ENCODE measurements at regions not wholly inside any gene's neighbourhood (a gene's known extent, or its start where the extent isn't known, plus 50 kb on each side); places are given as distances from the start of the nearest gene placed in this dataset.

DNA sequence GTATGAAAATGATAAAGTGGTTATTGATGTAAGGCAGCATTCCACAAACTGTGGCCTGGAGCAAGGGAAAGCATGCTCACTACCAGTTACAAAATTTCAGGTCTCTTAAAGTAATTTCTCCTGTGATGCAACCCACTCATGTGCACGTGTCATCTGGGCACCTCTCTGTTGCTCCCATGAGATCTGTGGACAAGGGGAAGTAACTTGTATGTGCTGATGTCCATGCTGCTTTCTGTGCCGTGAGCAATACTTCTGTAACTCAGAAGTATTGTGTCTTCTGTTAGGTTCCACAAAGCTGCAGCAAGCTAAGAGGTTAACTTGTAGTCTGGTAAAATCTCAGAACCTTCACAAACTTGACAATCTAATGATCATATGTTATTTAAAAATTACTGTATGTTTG lies 930.0 kb upstream of the SLITRK6 start:
- Histone ChIP-seq H3K4me2 (ENCODE audit: low read depth, low read length) (no peak overlapping the region), H3K79me2 (ENCODE audit: low read length) (no peaks in the 10 kb centered on the region), H3K9me2 (replicated peaks; ENCODE audit: insufficient read depth, low read length) (no peaks in the 10 kb centered on the region), H3F3A (ENCODE audit: insufficient read depth, low read length) (no peaks in the 10 kb centered on the region), H3K4me3 (ENCODE audit: low read length) (no peak overlapping the region), H3K27ac (ENCODE audit: low read length) (no peak overlapping the region), H2AFZ (ENCODE audit: low read length) (no peak overlapping the region), H4K20me1 (ENCODE audit: insufficient read depth, low read length) (no peaks in the 10 kb centered on the region), H3K9me3 (replicated peaks; ENCODE audit: insufficient read depth, low read length) (no peaks in the 10 kb centered on the region), H3K27me3 (replicated peaks; ENCODE audit: insufficient read depth, low read length) (no peaks in the 10 kb centered on the region), H3K9ac (ENCODE audit: low read length) (no peak overlapping the region), H3K36me3 (replicated peaks; ENCODE audit: insufficient read depth, low read length) (no peaks in the 10 kb centered on the region), H3K4me1 (ENCODE audit: low read length) (no peaks in the 10 kb centered on the region)
- TF ChIP-seq, protein P1, sequence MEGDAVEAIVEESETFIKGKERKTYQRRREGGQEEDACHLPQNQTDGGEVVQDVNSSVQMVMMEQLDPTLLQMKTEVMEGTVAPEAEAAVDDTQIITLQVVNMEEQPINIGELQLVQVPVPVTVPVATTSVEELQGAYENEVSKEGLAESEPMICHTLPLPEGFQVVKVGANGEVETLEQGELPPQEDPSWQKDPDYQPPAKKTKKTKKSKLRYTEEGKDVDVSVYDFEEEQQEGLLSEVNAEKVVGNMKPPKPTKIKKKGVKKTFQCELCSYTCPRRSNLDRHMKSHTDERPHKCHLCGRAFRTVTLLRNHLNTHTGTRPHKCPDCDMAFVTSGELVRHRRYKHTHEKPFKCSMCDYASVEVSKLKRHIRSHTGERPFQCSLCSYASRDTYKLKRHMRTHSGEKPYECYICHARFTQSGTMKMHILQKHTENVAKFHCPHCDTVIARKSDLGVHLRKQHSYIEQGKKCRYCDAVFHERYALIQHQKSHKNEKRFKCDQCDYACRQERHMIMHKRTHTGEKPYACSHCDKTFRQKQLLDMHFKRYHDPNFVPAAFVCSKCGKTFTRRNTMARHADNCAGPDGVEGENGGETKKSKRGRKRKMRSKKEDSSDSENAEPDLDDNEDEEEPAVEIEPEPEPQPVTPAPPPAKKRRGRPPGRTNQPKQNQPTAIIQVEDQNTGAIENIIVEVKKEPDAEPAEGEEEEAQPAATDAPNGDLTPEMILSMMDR (IDR thresholded peaks at IDR 0.05; ENCODE audit: low read length), result no peak
- TF ChIP-seq EZH2 (optimal IDR thresholded peaks at IDR 0.05; ENCODE audit: low read depth, low read length) (no peak), EZH2phosphoT487 (IDR thresholded peaks at IDR 0.05; ENCODE audit: low read length) (no peak)
- DNase-seq, result no peak

DNA sequence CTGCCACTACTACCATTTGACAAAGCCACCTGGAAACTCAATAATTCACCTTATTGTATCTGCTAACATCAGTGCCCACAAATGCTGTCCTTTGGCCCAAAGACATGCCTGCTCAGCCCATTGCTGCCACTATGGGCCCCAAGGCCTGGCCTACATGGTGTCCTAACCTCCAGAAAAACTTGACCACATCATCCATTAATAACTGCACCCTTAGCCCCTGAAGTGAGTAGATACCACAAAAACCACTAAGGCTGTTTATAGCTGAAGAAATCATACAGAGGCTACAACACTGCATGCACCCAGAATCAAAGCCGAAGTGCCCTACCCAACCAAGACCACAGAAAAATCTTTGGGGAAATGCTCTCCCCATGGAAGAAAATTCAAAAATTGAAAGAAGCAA lies 932.8 kb upstream of the SLITRK6 start:
- no peaks in the 10 kb centered on the region for H3K4me1 ChIP-seq (ENCODE audit: low read length)
- TF ChIP-seq EZH2phosphoT487 (IDR thresholded peaks at IDR 0.05; ENCODE audit: low read length) (no peak), EZH2 (optimal IDR thresholded peaks at IDR 0.05; ENCODE audit: low read depth, low read length) (no peak)
- no peak overlapping the region for H2AFZ ChIP-seq (ENCODE audit: low read length)
- H3K36me3 ChIP-seq (replicated peaks; ENCODE audit: insufficient read depth, low read length), result no peaks in the 10 kb centered on the region
- H3K9ac ChIP-seq (ENCODE audit: low read length), result no peak overlapping the region
- H3K27ac ChIP-seq (ENCODE audit: low read length), result no peak overlapping the region
- peak; percentile 63 for DNase-seq
- H3K4me3 ChIP-seq (ENCODE audit: low read length), result no peak overlapping the region
- no peaks in the 10 kb centered on the region for H3K79me2 ChIP-seq (ENCODE audit: low read length)
- no peaks in the 10 kb centered on the region for H3F3A ChIP-seq (ENCODE audit: insufficient read depth, low read length)
- H3K9me2 ChIP-seq (replicated peaks; ENCODE audit: insufficient read depth, low read length), result no peaks in the 10 kb centered on the region
- H3K27me3 ChIP-seq (replicated peaks; ENCODE audit: insufficient read depth, low read length), result no peaks in the 10 kb centered on the region
- H3K9me3 ChIP-seq (replicated peaks; ENCODE audit: insufficient read depth, low read length), result no peaks in the 10 kb centered on the region
- H4K20me1 ChIP-seq (ENCODE audit: insufficient read depth, low read length), result no peaks in the 10 kb centered on the region
- no peak overlapping the region for H3K4me2 ChIP-seq (ENCODE audit: low read depth, low read length)

DNA sequence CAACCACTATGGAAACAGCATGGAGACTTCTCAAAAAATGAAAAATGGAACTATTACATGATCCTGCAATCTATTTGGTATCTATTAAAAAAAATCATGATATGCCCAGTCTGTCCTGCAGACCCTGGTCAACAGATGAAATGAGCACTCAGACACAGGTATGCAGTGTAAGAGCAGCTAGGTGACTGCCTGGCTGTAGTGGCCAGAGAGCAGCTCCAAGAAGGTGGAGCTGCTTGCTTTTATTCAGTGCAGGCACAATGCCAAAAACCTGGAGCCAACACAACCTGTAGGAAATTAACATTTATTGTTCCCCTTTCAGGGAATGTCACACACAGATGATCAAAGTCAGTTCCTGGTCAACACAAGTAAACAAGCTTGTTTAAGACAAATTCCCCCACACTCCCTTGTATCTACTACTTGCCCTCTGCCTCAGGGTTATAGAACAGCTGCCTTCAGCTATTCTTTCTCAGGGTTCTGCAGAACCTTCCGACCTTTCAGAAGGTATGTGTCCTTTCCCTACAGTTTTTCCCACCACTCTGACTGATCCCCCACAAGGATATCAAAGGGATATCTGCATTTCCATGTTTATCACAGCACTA lies 933.7 kb upstream of the SLITRK5 start:
- no peak overlapping the region for H3K4me2 ChIP-seq (ENCODE audit: low read depth, low read length)
- no peak overlapping the region for H3K27ac ChIP-seq (ENCODE audit: low read length)
- H3F3A ChIP-seq (ENCODE audit: insufficient read depth, low read length), result no peaks in the 10 kb centered on the region
- H4K20me1 ChIP-seq (ENCODE audit: insufficient read depth, low read length), result no peaks in the 10 kb centered on the region
- H3K9me3 ChIP-seq (replicated peaks; ENCODE audit: insufficient read depth, low read length), result no peaks in the 10 kb centered on the region
- H3K27me3 ChIP-seq (replicated peaks; ENCODE audit: insufficient read depth, low read length), result no peaks in the 10 kb centered on the region
- H3K4me3 ChIP-seq (ENCODE audit: low read length), result no peak overlapping the region
- H3K4me1 ChIP-seq (ENCODE audit: low read length), result no peaks in the 10 kb centered on the region
- H3K79me2 ChIP-seq (ENCODE audit: low read length), result no peaks in the 10 kb centered on the region
- H3K9ac ChIP-seq (ENCODE audit: low read length), result no peak overlapping the region
- no peaks in the 10 kb centered on the region for H3K9me2 ChIP-seq (replicated peaks; ENCODE audit: insufficient read depth, low read length)
- no peak overlapping the region for H2AFZ ChIP-seq (ENCODE audit: low read length)
- TF ChIP-seq, protein P1 (IDR thresholded peaks at IDR 0.05; ENCODE audit: low read length), result no peak
- TF ChIP-seq EZH2 (optimal IDR thresholded peaks at IDR 0.05; ENCODE audit: low read depth, low read length), result no peak
- TF ChIP-seq EZH2phosphoT487 (IDR thresholded peaks at IDR 0.05; ENCODE audit: low read length), result no peak
- no peaks in the 10 kb centered on the region for H3K36me3 ChIP-seq (replicated peaks; ENCODE audit: insufficient read depth, low read length)
- no peak for DNase-seq

DNA sequence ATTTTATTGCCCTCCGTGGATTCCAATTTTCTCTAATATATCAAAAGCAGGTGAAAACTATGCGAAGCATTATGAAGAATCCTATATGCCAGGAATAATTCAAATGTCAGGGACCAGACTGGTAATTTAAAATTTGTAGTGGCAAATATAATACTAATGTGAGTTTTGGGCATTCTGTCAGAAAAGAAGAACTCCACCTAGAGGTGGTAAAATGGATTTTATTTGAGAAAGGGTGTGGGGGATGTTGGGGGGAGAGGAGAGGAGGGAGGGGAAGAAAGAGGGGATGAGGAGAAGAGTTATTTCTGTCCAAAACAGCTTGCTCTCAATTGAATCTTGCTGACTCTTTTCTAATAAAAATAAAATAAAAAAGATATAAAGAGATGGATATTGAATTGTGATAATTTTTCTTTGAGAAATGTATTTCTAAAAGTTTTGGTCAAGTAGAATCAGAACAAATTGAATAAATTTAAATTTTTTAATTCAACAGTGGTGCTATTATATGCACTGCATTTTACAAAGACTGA lies 929.3 kb upstream of the SLITRK5 start:
- no peak overlapping the region for H3K4me2 ChIP-seq (ENCODE audit: low read depth, low read length)
- no peaks in the 10 kb centered on the region for H3K36me3 ChIP-seq (replicated peaks; ENCODE audit: insufficient read depth, low read length)
- no peaks in the 10 kb centered on the region for H3K9me3 ChIP-seq (replicated peaks; ENCODE audit: insufficient read depth, low read length)
- no peak overlapping the region for H3K9ac ChIP-seq (ENCODE audit: low read length)
- no peaks in the 10 kb centered on the region for H3F3A ChIP-seq (ENCODE audit: insufficient read depth, low read length)
- H3K4me1 ChIP-seq (ENCODE audit: low read length), result no peaks in the 10 kb centered on the region
- H3K9me2 ChIP-seq (replicated peaks; ENCODE audit: insufficient read depth, low read length), result no peaks in the 10 kb centered on the region
- no peak overlapping the region for H3K4me3 ChIP-seq (ENCODE audit: low read length)
- H3K27me3 ChIP-seq (replicated peaks; ENCODE audit: insufficient read depth, low read length), result no peaks in the 10 kb centered on the region
- DNase-seq, result no peak
- no peaks in the 10 kb centered on the region for H3K79me2 ChIP-seq (ENCODE audit: low read length)
- no peak overlapping the region for H2AFZ ChIP-seq (ENCODE audit: low read length)
- H3K27ac ChIP-seq (ENCODE audit: low read length), result no peak overlapping the region
- TF ChIP-seq EZH2phosphoT487 (IDR thresholded peaks at IDR 0.05; ENCODE audit: low read length), result no peak
- H4K20me1 ChIP-seq (ENCODE audit: insufficient read depth, low read length), result no peaks in the 10 kb centered on the region

Measured in MM.1S (cell line).